Lower lobe of right lung (tissue), 2 donors: ENCODE measurements at regions not wholly inside any gene's neighbourhood (a gene's known extent, or its start where the extent isn't known, plus 50 kb on each side); places are given as distances from the start of the nearest gene placed in this dataset.

Experiments
- ATAC-seq, 2 donors: fragments of 200-7000 bp; cut with Tn5 transposase; one replicate each; pipeline ENCODE4 v1.9.1; 2020 to 2022; ENCODE audit warnings: mild to moderate bottlenecking in 2 of 2, moderate library complexity in 2 of 2
- DNase-seq: peaks from one replicate; pipeline ENCODE4 v3.0.0-alpha.2; 2020
- H3K27ac ChIP-seq: fragments of 200-600 bp; one replicate; pipeline ENCODE4 v1.8.0; 2022
- H3K27me3 ChIP-seq: fragments of 200-600 bp; one replicate; pipeline ENCODE4 v1.8.0; 2022; ENCODE audit warnings: low read depth
- H3K36me3 ChIP-seq: fragments of 200-600 bp; one replicate; pipeline ENCODE4 v1.8.0; 2022; ENCODE audit warnings: mild to moderate bottlenecking
- H3K4me1 ChIP-seq: fragments of 200-600 bp; one replicate; pipeline ENCODE4 v1.8.0; 2022
- H3K4me3 ChIP-seq: fragments of 200-600 bp; one replicate; pipeline ENCODE4 v1.8.0; 2022; ENCODE audit warnings: mild to moderate bottlenecking
- H3K9me3 ChIP-seq: fragments of 200-600 bp; one replicate; pipeline ENCODE4 v1.8.0; 2022
- intact Hi-C: fragments of 100-400 bp; cut with DNase I; formaldehyde crosslinking; loops from one replicate; pipeline ENCODE4 v1.11.0; 2022
- TF ChIP-seq, protein P1 (sequence below): fragments of 200-600 bp; IDR thresholded peaks from one replicate; pipeline ENCODE4 v1.8.0; 2022; ENCODE audit warnings: antibody characterized with exemption, mild to moderate bottlenecking
- donor health status: DM: no; HTN: yes; CAD: no; lungs with severe emphysema.

- DNase-seq = no peak
- TF ChIP-seq, protein P1, sequence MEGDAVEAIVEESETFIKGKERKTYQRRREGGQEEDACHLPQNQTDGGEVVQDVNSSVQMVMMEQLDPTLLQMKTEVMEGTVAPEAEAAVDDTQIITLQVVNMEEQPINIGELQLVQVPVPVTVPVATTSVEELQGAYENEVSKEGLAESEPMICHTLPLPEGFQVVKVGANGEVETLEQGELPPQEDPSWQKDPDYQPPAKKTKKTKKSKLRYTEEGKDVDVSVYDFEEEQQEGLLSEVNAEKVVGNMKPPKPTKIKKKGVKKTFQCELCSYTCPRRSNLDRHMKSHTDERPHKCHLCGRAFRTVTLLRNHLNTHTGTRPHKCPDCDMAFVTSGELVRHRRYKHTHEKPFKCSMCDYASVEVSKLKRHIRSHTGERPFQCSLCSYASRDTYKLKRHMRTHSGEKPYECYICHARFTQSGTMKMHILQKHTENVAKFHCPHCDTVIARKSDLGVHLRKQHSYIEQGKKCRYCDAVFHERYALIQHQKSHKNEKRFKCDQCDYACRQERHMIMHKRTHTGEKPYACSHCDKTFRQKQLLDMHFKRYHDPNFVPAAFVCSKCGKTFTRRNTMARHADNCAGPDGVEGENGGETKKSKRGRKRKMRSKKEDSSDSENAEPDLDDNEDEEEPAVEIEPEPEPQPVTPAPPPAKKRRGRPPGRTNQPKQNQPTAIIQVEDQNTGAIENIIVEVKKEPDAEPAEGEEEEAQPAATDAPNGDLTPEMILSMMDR = no peak
Measured at GRCh38 chr11:93959663-93960062, 61.5 kb upstream of the HEPHL1 start.

DNA sequence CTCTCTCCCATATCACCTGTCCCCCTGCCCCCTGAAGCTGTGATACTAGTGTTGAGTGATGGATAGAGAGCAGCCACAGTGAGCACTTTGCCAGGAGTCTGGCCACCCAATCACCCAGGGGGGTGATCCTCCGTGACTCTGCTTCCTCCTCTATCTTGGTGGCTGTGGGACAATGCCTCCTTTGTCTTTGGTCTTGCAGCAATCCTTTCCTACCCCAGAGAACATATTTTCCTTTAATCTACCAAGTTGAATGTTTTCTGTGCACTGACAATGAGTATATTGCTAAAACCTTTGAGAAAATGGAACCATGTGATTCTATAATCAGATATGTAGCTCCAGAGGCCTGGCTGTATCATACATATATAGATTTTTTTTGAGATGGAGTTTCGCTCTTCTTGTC lies 58.1 kb upstream of the HEPHL1 start:
- H3K36me3 ChIP-seq = no peaks in the 10 kb centered on the region
- H3K4me1 ChIP-seq = no peaks in the 10 kb centered on the region
- no peak overlapping the region for H3K27ac ChIP-seq
- no peak for ATAC-seq
- intact Hi-C loops = no loop called here
- no peaks in the 10 kb centered on the region for H3K27me3 ChIP-seq
- no peaks in the 10 kb centered on the region for H3K9me3 ChIP-seq
- no peak for DNase-seq
- TF ChIP-seq, protein P1 = no peak
- H3K4me3 ChIP-seq = no peak overlapping the region

More at GRCh38 chr11:93959663-93960062, 61.5 kb upstream of the HEPHL1 start:
- Histone ChIP-seq H3K27ac (no peak overlapping the region), H3K27me3 (no peaks in the 10 kb centered on the region), H3K4me3 (no peak overlapping the region), H3K9me3 (no peaks in the 10 kb centered on the region), H3K36me3 (no peaks in the 10 kb centered on the region), H3K4me1 (no peaks in the 10 kb centered on the region)
- intact Hi-C loops = no loop called here
- no peak for ATAC-seq

DNA sequence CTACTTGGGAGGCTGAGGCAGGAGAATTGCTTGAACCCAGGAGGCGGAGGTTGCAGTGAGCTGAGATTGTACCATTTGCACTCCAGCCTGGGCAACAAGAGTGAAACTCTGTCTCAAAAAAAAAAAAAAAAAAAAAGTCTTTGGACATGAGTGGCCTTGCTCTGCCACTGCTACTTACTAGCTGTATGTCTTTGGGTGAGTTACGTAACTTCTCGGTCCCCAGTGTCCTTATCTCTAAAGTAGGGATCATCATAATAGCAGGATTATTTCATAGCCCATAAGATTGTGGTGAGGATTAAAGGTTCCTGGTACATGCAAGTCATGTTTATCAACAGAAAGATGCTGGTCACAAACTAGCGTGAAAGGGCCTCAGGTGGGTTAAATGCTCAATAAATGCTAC lies 53.9 kb upstream of the HEPHL1 start:
- DNase-seq = no peak
- Histone ChIP-seq H3K27ac (no peak overlapping the region), H3K27me3 (no peaks in the 10 kb centered on the region), H3K4me3 (no peak overlapping the region), H3K36me3 (no peaks in the 10 kb centered on the region), H3K9me3 (no peaks in the 10 kb centered on the region), H3K4me1 (no peaks in the 10 kb centered on the region)
- intact Hi-C loops = no loop called here
- TF ChIP-seq, protein P1 = no peak
- no peak for ATAC-seq

DNA sequence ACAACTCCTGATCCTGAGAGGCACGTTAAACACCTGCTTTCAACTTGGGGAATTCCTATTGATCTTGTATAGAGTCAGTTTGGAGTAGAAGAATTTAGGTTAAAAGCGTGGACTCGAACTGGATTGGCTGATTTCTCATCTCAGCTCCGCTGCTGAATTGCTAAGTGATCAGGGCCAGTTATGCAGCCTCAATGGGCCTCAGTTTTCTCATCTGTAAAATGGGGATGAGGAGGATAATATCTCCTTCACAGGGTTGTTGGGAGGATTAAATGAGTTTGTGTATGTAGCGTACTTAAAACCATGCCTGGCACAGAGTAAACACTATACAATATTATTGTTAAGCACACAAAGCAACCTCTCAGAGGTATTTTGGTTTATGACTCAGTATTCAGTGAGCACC lies 53.2 kb upstream of the HEPHL1 start:
- Histone ChIP-seq H3K27ac (no peak overlapping the region), H3K4me1 (no peaks in the 10 kb centered on the region), H3K27me3 (no peaks in the 10 kb centered on the region), H3K36me3 (no peaks in the 10 kb centered on the region), H3K9me3 (no peaks in the 10 kb centered on the region), H3K4me3 (no peak overlapping the region)
- ATAC-seq = no peak
- DNase-seq = no peak
- TF ChIP-seq, protein P1 = no peak
- intact Hi-C loops = no loop called here

DNA sequence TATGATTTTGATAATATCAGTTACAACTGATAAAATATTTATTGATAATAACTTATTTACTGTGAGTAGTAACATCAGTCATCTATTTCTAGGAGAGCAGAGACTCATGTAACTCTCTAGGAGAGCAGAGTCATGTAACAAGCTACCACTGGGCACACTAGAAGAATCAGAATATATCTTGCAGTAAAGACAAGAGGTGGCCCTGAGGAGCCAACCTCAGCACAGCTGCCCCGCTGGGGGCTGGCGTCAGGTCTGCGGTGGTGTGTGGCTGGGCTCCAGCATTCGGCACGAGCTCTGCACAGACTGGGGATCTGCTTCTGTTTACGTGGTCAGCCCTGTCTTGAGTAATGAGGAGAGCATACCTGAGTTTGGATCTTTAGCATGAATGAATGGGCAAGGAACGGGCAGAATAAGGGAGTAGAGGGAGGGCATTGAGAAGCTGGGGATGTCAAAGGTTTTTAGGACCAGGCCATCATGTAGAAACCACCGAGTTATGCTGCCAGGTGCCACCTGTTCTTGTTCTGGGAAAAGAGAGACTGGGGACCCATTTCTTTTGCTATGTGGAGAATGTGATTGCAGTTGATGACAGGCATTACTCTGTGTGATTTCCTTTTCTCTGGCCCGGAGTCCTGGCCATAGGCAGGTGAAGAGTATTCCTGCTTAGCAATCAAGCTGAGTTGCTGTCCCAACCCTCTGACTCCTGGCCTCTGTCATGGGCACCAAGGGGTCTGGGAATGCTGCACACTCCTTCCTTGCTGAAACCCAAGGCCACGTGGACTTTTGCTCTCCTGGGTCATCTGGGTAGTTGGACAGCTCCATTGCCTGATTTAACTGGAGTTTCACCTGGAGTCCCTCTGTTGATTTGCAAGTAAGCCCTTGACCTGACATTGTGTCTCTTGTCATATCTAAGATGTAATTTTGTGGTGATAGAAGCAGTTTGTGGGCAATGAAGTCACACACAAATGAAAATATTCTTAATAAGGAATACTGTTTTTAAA lies 50.9 kb upstream of the HEPHL1 start:
- Histone ChIP-seq H3K27ac (no peak overlapping the region), H3K36me3 (no peaks in the 10 kb centered on the region), H3K9me3 (peaks cover 5% of the 10 kb centered on the region), H3K4me1 (no peaks in the 10 kb centered on the region), H3K27me3 (no peaks in the 10 kb centered on the region), H3K4me3 (no peak overlapping the region)
- TF ChIP-seq, protein P1 = no peak
- DNase-seq = no peak
- intact Hi-C loops = no loop called here
- ATAC-seq = no peak
